Common myeloid progenitor, CD34-positive (primary cell): ENCODE measurements at regions not wholly inside any gene's neighbourhood (a gene's known extent, or its start where the extent isn't known, plus 50 kb on each side); places are given as distances from the start of the nearest gene placed in this dataset.

ENCODE experiments used
- CTCF ChIA-PET: fragments of 350-600 bp; sonication (Branson Sonifier 250); formaldehyde crosslinking; loops from one replicate; lab custom pipeline; 2021; ENCODE audit warnings: antibody characterized with exemption; lab: Charles Lee
- POLR2A ChIA-PET: fragments of 350-600 bp; sonication (Branson Sonifier 250); formaldehyde crosslinking; loops from one replicate; lab custom pipeline; 2021; ENCODE audit warnings: antibody characterized with exemption; lab: Charles Lee
- DNase-seq, 3 donors: peaks; one replicate each; pipeline versions ENCODE4 v3.0.0 to v3.0.0-alpha.2; 2013
- H3K27ac ChIP-seq, 2 experiments: 1 replicate in 1 of 2; 2 replicates in 1 of 2; pipeline ENCODE4 v1.7.0; 2013; ENCODE audit warnings: inconsistent platforms in 2 of 2, low read length in 2 of 2, mild to moderate bottlenecking in 2 of 2, low read depth in 1 of 2, moderate library complexity in 1 of 2; ENCODE audit not compliant: severe bottlenecking in 2 of 2, insufficient read depth in 1 of 2, poor library complexity in 1 of 2
- H3K27me3 ChIP-seq, 5 experiments: replicated peaks in 2 of 5; 1 replicate in 3 of 5; 2 replicates in 2 of 5; pipeline versions ENCODE4 v1.6.1 to v1.7.0; 2013; ENCODE audit warnings: low read length in 4 of 5, mild to moderate bottlenecking in 2 of 5, moderate library complexity in 2 of 5, inconsistent platforms in 1 of 5; ENCODE audit not compliant: insufficient read depth in 5 of 5, control insufficient read depth in 4 of 5
- H3K36me3 ChIP-seq, 4 experiments: 1 replicate in 2 of 4; 2 replicates in 2 of 4; pipeline versions ENCODE4 v1.6.1 to v1.7.0; 2013; ENCODE audit warnings: low read length in 3 of 4, control low read depth in 1 of 4, mild to moderate bottlenecking in 1 of 4; ENCODE audit not compliant: control insufficient read depth in 4 of 4, insufficient read depth in 4 of 4
- H3K4me1 ChIP-seq, 4 experiments: 1 replicate in 3 of 4; 2 replicates in 1 of 4; pipeline versions ENCODE4 v1.6.1 to v1.7.1; 2013; ENCODE audit warnings: low read length in 3 of 4, mild to moderate bottlenecking in 3 of 4, control low read depth in 1 of 4, inconsistent platforms in 1 of 4, moderate library complexity in 1 of 4; ENCODE audit not compliant: control insufficient read depth in 4 of 4, insufficient read depth in 4 of 4; ENCODE audit errors: control extremely low read depth in 1 of 4
- H3K4me3 ChIP-seq, 7 experiments: 1 replicate in 4 of 7; 2 replicates in 3 of 7; pipeline versions ENCODE4 v1.5.1 to v1.7.0; 2013; ENCODE audit warnings: mild to moderate bottlenecking in 7 of 7, low read length in 6 of 7, moderate library complexity in 6 of 7, inconsistent platforms in 2 of 7, low read depth in 2 of 7, control low read depth in 1 of 7; ENCODE audit not compliant: insufficient read depth in 4 of 7, control insufficient read depth in 1 of 7; ENCODE audit errors: extremely low read depth in 1 of 7
- H3K9me3 ChIP-seq, 5 experiments: 1 replicate in 4 of 5; 2 replicates in 1 of 5; pipeline versions ENCODE4 v1.6.1 to v1.7.1; 2013; ENCODE audit warnings: low read length in 4 of 5, mild to moderate bottlenecking in 2 of 5, inconsistent platforms in 1 of 5, low read depth in 1 of 5, moderate library complexity in 1 of 5; ENCODE audit not compliant: control insufficient read depth in 4 of 5, insufficient read depth in 2 of 5; ENCODE audit errors: control extremely low read depth in 1 of 5
- WGBS: methylation state at CpG from one replicate; pipeline ENCODE4 v1.1.5; 2013; ENCODE audit not compliant: insufficient coverage; 5-methylcytosine and 5-hydroxymethylcytosine counted together

DNA sequence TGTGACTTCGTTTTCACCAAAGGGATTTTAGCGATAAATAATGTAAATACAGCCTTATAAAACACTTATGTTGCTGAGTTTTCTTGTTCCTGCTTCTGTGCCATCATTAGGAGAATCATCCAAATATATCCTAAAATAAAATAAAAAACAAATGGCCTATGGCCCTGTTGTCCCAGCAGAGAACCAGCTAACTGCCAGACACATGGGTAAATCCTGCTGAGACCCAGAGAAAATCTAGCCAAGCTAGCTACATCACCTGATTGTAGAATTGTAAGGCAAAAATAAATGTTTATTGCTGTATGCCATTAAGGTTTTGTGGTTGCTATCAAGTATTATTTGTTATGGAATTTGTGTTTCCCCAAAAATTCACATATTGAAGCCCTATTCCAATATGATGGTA lies 631.2 kb upstream of the SYNCRIP start:
- WGBS = no CpG with 5 or more reads among the region's 2 CpGs
- Histone ChIP-seq H3K4me1 (no peaks in the 10 kb centered on the region), H3K27ac (no peak overlapping the region), H3K4me3 (no peak overlapping the region), H3K9me3 (no peaks in the 10 kb centered on the region), H3K36me3 (no peaks in the 10 kb centered on the region), H3K27me3 (no peaks in the 10 kb centered on the region)
- ChIA-PET POLR2A (no interaction called here), CTCF (no interaction called here)
- DNase-seq = no peak

- ChIA-PET POLR2A (no interaction called here), CTCF (interaction anchor here (0.6 kb wide), 1 partner anchor 579 kb away, joined by 3 read pairs; no protein-coding TSS in a partner anchor)
- Histone ChIP-seq H3K27me3 (no peaks in the 10 kb centered on the region), H3K4me3 (no peak overlapping the region), H3K9me3 (no peaks in the 10 kb centered on the region), H3K27ac (no peak overlapping the region), H3K36me3 (no peaks in the 10 kb centered on the region), H3K4me1 (no peaks in the 10 kb centered on the region)
- no peak for DNase-seq
- WGBS = 96% methylated on average over 3 of the region's 4 CpGs
These were observed 614.0 kb upstream of the SYNCRIP start for GRCh38 chr6:86256615-86257187.

DNA sequence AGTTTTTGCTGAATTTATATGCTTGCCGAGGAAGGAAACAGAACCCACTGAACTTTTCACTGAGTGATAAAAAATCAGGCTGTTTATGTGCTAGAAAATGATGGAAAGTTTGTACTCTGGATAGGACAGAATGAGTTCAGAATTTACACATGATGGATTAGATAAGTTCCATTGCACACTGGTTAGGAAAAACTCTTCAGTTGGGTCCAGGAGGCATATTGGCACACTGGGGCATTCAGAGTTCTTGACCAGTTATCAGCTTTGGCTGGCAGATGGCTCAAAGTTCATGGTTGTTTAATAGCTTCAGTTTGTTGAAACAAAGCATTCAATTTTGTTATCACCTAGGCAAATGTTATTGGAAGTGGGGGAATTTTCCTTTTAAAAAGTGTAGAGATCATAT lies 613.3 kb upstream of the SYNCRIP start:
- no peak overlapping the region for H3K27ac ChIP-seq
- WGBS = 40% methylated on average over 1 of the region's 1 CpG
- CTCF ChIA-PET = no interaction called here
- DNase-seq = no peak
- H3K27me3 ChIP-seq = no peaks in the 10 kb centered on the region
- no peaks in the 10 kb centered on the region for H3K36me3 ChIP-seq
- POLR2A ChIA-PET = no interaction called here
- no peaks in the 10 kb centered on the region for H3K9me3 ChIP-seq
- H3K4me1 ChIP-seq = no peaks in the 10 kb centered on the region
- H3K4me3 ChIP-seq = no peak overlapping the region

- WGBS = no CpG with 5 or more reads among the region's 1 CpG
- Histone ChIP-seq H3K36me3 (no peaks in the 10 kb centered on the region), H3K27ac (no peak overlapping the region), H3K4me1 (no peaks in the 10 kb centered on the region), H3K4me3 (no peak overlapping the region), H3K27me3 (no peaks in the 10 kb centered on the region), H3K9me3 (no peaks in the 10 kb centered on the region)
- ChIA-PET POLR2A (no interaction called here), CTCF (no interaction called here)
- no peak for DNase-seq
These were observed 608.4 kb upstream of the SYNCRIP start for GRCh38 chr6:86251106-86251505.

GRCh38 chr6:86217906-86218305 lies 575.2 kb upstream of the SYNCRIP start:
- H3K27ac ChIP-seq = no peak overlapping the region
- no peak for DNase-seq
- no peaks in the 10 kb centered on the region for H3K36me3 ChIP-seq
- POLR2A ChIA-PET = no interaction called here
- H3K9me3 ChIP-seq = no peaks in the 10 kb centered on the region
- WGBS = 100% methylated on average over 1 of the region's 2 CpGs
- CTCF ChIA-PET = no interaction called here
- no peaks in the 10 kb centered on the region for H3K4me1 ChIP-seq
- no peaks in the 10 kb centered on the region for H3K27me3 ChIP-seq
- H3K4me3 ChIP-seq = no peak overlapping the region

DNA sequence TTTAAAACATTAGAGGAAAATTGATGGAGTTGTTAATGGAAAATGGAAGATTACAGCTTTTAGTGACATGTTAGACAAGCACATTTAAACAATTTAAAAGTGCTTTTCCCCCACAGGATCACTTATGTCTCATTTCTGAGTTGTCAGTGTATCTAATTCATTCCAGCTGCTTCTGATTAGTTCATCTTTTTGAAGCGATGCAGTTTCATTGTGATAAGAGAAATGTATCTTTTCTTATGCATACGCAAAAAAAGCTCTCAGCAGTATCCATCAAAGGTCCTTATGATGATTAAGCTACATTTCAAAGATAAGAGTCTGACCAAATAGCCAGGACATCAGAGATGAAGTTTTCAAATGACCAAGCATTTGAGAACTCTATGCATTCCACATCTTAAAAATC lies 572.6 kb upstream of the SYNCRIP start:
- no peaks in the 10 kb centered on the region for H3K36me3 ChIP-seq
- CTCF ChIA-PET = no interaction called here
- H3K27me3 ChIP-seq = no peaks in the 10 kb centered on the region
- no peak for DNase-seq
- H3K27ac ChIP-seq = no peak overlapping the region
- no peaks in the 10 kb centered on the region for H3K9me3 ChIP-seq
- POLR2A ChIA-PET = interaction anchor here (0.6 to 0.7 kb wide), 2 partner anchors 9 to 122 kb away, joined by 3 to 8 read pairs; no protein-coding TSS in a partner anchor
- no peak overlapping the region for H3K4me3 ChIP-seq
- WGBS = no CpG with 5 or more reads among the region's 2 CpGs
- no peaks in the 10 kb centered on the region for H3K4me1 ChIP-seq

DNA sequence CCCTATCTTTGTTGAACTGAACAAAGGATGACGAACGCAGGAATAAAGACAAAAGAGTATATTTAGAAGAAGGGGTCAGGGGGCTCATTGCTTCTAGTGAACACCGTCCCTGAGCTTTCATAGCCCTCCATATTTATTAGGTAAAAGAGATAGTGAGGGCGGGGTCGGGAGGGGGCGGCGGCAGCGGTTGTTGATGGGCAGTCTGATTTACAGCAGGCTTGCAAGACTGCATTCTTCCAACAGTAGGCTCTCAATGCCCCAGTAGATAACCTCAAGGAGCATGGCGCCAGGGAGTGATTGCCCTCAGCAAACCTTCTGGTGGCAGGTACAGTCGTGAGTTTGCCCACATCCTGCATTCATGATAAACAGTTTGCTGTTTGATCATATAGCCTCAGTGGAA lies 563.3 kb upstream of the SYNCRIP start:
- no peaks in the 10 kb centered on the region for H3K36me3 ChIP-seq
- no peaks in the 10 kb centered on the region for H3K9me3 ChIP-seq
- WGBS = 98% methylated on average over 7 of the region's 10 CpGs
- POLR2A ChIA-PET = interaction anchor here (0.6 kb wide), 1 partner anchor 9 kb away, joined by 3 read pairs; no protein-coding TSS in a partner anchor
- H3K4me1 ChIP-seq = no peaks in the 10 kb centered on the region
- H3K4me3 ChIP-seq = no peak overlapping the region
- no peak overlapping the region for H3K27ac ChIP-seq
- DNase-seq = no peak
- CTCF ChIA-PET = interaction anchor here (0.6 to 0.7 kb wide), 2 partner anchors 34 to 357 kb away, joined by 3 read pairs; no protein-coding TSS in a partner anchor
- no peaks in the 10 kb centered on the region for H3K27me3 ChIP-seq
